GM13977 (cell line): ENCODE measurements at regions not wholly inside any gene's neighbourhood (a gene's known extent, or its start where the extent isn't known, plus 50 kb on each side); places are given as distances from the start of the nearest gene placed in this dataset.

Experiments
- DNase-seq: peaks from one replicate; pipeline ENCODE4 v3.0.0; 2012; ENCODE audit warnings: low spot score
- in situ Hi-C: fragments of 300-500 bp; cut with MboI; formaldehyde crosslinking; loops from one replicate; pipeline ENCODE4 v1.12.0; 2022; ENCODE audit warnings: low sequenced_read_pairs, low pct_unique_long_range_greater_than_20kb, mixed read lengths, inconsistent platforms; ENCODE audit not compliant: unreplicated experiment
- TF ChIP-seq, protein P1 (sequence below): IDR thresholded peaks from 2 replicates; pipeline ENCODE4 v1.5.1; 2012; ENCODE audit warnings: mild to moderate bottlenecking, control low read depth; ENCODE audit not compliant: insufficient read depth; ENCODE audit errors: extremely low read depth, missing control alignments

- in situ Hi-C loops = no loop called here
- DNase-seq = no peak
- TF ChIP-seq, protein P1, sequence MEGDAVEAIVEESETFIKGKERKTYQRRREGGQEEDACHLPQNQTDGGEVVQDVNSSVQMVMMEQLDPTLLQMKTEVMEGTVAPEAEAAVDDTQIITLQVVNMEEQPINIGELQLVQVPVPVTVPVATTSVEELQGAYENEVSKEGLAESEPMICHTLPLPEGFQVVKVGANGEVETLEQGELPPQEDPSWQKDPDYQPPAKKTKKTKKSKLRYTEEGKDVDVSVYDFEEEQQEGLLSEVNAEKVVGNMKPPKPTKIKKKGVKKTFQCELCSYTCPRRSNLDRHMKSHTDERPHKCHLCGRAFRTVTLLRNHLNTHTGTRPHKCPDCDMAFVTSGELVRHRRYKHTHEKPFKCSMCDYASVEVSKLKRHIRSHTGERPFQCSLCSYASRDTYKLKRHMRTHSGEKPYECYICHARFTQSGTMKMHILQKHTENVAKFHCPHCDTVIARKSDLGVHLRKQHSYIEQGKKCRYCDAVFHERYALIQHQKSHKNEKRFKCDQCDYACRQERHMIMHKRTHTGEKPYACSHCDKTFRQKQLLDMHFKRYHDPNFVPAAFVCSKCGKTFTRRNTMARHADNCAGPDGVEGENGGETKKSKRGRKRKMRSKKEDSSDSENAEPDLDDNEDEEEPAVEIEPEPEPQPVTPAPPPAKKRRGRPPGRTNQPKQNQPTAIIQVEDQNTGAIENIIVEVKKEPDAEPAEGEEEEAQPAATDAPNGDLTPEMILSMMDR = no peak
Measured at GRCh38 chr2:71744781-71745180, 291.4 kb downstream of the DYSF start.

DNA sequence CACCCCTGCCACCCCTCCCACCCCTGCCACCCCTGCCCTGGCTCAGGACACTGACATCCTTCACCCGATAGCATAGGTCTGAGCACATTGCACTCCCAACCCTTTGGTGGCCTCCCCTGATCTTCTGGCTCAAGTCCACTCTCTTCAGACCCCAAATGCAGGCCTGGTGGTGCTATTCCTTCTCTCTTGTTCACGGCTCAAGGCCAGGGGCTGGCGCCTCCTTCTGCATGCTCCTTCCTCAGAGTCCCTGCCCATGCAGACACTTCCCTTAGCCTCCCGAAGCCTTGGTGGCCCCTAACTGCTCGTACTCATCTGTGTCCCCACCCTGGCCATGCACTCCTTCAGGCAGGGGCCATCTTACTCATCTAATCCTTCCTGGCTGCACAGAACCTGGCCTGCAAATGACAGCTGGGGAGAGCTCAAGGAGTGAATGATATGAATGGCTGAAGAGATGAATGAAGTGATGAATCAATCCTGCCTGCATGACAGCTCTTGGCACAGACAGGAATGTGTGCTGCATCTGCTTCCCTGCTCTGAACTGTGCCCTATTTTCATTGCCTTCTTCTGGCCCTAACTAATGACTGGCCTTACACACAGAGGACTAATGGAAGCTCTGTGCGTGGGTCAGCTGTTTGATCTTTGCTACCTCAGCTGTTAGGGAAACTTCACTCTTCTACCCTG, 290.8 kb downstream of the DYSF start:
- TF ChIP-seq, protein P1 = no peak
- in situ Hi-C loops = no loop called here
- DNase-seq = no peak

DNA sequence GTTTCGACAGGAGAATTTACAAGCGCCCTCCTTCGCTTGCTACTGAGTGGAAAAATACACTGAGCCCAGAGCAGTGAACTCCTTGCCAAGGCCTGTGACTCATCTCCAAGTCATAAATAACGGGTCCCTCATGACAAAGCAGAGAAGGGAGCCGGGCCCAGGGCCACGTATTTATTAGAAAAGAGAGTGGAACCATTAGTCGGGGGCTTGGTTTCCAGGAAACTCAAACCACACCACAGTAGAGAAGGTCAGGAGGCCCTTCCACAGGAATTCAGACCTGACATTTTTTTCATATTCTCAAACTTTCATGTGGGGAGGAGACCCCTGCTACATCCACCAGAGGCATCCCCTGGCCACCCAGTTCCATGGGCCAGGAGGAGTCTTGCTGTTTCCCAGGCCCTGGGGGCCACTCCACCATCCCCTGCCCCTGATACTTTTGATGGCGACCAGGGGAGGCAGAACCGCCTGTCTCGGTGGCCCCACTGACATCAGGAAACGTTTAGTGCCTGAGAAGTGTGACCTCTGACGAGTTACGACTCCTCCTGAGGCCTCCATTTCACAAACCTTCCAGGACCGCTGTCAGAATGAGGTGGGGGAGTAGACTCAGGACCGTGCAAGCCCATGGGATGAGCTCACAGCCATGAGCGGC, 289.7 kb downstream of the DYSF start:
- DNase-seq = no peak
- in situ Hi-C loops = no loop called here
- TF ChIP-seq, protein P1 = no peak

DNA sequence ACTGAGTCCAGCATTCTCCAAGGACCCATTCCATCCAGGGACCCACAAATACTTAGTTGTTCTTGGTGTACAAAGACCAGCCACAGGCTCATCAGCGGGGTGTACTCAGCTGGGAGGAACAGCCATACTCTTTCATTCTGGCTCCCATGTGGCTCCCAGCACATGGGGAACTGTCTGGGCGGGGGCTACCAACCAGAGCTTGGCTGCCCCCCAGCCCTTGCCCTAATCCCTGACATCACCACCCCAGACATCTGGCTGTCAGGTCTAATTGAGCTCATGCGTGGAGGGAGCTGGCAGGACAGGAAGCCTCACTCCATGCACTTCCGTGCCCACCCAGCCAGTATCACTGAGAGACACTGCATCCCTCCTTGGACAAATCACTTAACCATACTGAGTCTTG, 283.6 kb downstream of the DYSF start:
- no peak for DNase-seq
- in situ Hi-C loops = no loop called here
- TF ChIP-seq, protein P1 = no peak

GRCh38 chr2:71736091-71736861, 282.9 kb downstream of the DYSF start:
- TF ChIP-seq, protein P1 = no peak
- no peak for DNase-seq
- in situ Hi-C loops = no loop called here
